ENCODE measurements at regions not wholly inside any gene's neighbourhood (a gene's known extent, or its start where the extent isn't known, plus 50 kb on each side); places are given as distances from the start of the nearest gene placed in this dataset.

DNA sequence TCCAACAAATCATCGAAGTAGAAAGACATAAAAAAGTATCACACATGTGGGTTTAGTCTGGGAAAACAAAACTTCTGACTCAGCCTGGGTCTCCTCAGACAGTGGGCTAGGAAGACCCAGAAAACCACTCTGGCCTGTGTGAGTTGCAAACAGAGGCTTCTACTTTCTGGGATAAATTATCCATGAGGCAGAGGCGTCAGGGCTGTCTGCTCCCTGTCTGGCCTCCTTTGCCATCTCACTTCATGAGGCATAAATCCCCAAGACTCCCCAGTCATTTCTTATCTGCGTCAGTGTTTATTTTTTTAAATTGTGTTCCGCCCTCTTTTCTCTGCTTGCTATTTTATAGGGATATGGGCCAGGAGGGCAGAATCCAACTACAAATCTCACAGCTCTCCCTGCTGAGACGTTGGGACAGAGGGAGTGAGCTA, 80.6 kb upstream of the TRABD2B start:
- TF ChIP-seq, protein P1, sequence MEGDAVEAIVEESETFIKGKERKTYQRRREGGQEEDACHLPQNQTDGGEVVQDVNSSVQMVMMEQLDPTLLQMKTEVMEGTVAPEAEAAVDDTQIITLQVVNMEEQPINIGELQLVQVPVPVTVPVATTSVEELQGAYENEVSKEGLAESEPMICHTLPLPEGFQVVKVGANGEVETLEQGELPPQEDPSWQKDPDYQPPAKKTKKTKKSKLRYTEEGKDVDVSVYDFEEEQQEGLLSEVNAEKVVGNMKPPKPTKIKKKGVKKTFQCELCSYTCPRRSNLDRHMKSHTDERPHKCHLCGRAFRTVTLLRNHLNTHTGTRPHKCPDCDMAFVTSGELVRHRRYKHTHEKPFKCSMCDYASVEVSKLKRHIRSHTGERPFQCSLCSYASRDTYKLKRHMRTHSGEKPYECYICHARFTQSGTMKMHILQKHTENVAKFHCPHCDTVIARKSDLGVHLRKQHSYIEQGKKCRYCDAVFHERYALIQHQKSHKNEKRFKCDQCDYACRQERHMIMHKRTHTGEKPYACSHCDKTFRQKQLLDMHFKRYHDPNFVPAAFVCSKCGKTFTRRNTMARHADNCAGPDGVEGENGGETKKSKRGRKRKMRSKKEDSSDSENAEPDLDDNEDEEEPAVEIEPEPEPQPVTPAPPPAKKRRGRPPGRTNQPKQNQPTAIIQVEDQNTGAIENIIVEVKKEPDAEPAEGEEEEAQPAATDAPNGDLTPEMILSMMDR (IDR thresholded peaks at IDR 0.05; ENCODE audit: extremely low read depth in 1 of 2, insufficient read depth in 1 of 2, low read depth in 1 of 2, low read length in 2 of 2), result no peak
- TF ChIP-seq GATA2 (IDR thresholded peaks at IDR 0.05; ENCODE audit: insufficient read depth, insufficient read length, low read depth, low read length) (no peak), POLR2A (IDR thresholded peaks at IDR 0.05; ENCODE audit: low read depth, low read length) (no peak), EZH2 (IDR thresholded peaks at IDR 0.05; ENCODE audit: borderline replicate concordance, low read depth, low read length, severe bottlenecking) (no peak), POLR2AphosphoS5 (IDR thresholded peaks at IDR 0.05; ENCODE audit: insufficient read depth, low read depth, low read length) (no peak), JUN (IDR thresholded peaks at IDR 0.05; ENCODE audit: borderline replicate concordance, insufficient read depth, insufficient read length, low read depth) (no peak)

Data from endothelial cell of umbilical vein (primary cell).